CD4-positive, CD25-positive, alpha-beta regulatory T cell (primary cell): ENCODE measurements at regions not wholly inside any gene's neighbourhood (a gene's known extent, or its start where the extent isn't known, plus 50 kb on each side); places are given as distances from the start of the nearest gene placed in this dataset.

Experiments
- ATAC-seq, 2 donors: fragments of 150-1000 bp; cut with Tn5 transposase; one replicate each; pipeline ENCODE4 v1.10.0; 2021; ENCODE audit warnings: low read depth in 2 of 2, moderate number of reproducible peaks in 2 of 2, moderate library complexity in 1 of 2
- DNase-seq, 3 donors: peaks; one replicate each; pipeline versions ENCODE4 v3.0.0 to v3.0.0-alpha.2; 2012 to 2022; ENCODE audit warnings: mixed read lengths in 1 of 3
- H3K27ac ChIP-seq: one replicate; pipeline ENCODE4 v1.7.0; 2013; ENCODE audit warnings: mild to moderate bottlenecking, low read length; ENCODE audit not compliant: insufficient read depth, poor library complexity, severe bottlenecking
- H3K27me3 ChIP-seq: one replicate; pipeline ENCODE4 v1.7.0; 2013; ENCODE audit warnings: low read length; ENCODE audit not compliant: control insufficient read depth, insufficient read depth
- H3K36me3 ChIP-seq: one replicate; pipeline ENCODE4 v1.7.0; 2013; ENCODE audit warnings: mild to moderate bottlenecking, low read length, moderate library complexity; ENCODE audit not compliant: control insufficient read depth, insufficient read depth
- H3K4me1 ChIP-seq: 2 replicates; pipeline ENCODE4 v1.7.0; 2013; ENCODE audit warnings: mild to moderate bottlenecking, low read length; ENCODE audit not compliant: insufficient read depth, control insufficient read depth, poor library complexity, severe bottlenecking
- H3K4me3 ChIP-seq: one replicate; pipeline ENCODE4 v1.7.0; 2013; ENCODE audit warnings: low read depth, mild to moderate bottlenecking, low read length, moderate library complexity
- H3K9me3 ChIP-seq, 2 experiments: 1 replicate in 1 of 2; 2 replicates in 1 of 2; pipeline ENCODE4 v1.7.0; 2013; ENCODE audit warnings: low read length in 2 of 2, mild to moderate bottlenecking in 1 of 2, moderate library complexity in 1 of 2; ENCODE audit not compliant: control insufficient read depth in 2 of 2
- H3K27ac Mint-ChIP-seq, 3 donors: one replicate each; pipeline ENCODE4 v1.8.0; 2020 to 2022; ENCODE audit warnings: mild to moderate bottlenecking in 3 of 3, mixed read lengths in 3 of 3, moderate library complexity in 2 of 3
- H3K27me3 Mint-ChIP-seq: one replicate; pipeline ENCODE4 v1.8.0; 2022; ENCODE audit warnings: mild to moderate bottlenecking, mixed read lengths
- H3K36me3 Mint-ChIP-seq: one replicate; pipeline ENCODE4 v1.8.0; 2020; ENCODE audit warnings: mixed read lengths
- H3K4me1 Mint-ChIP-seq, 4 donors: one replicate each; pipeline ENCODE4 v1.8.0; 2020 to 2022; ENCODE audit warnings: mixed read lengths in 4 of 4, mild to moderate bottlenecking in 1 of 4
- H3K4me3 Mint-ChIP-seq, 4 donors: one replicate each; pipeline ENCODE4 v1.8.0; 2020 to 2022; ENCODE audit warnings: mild to moderate bottlenecking in 4 of 4, mixed read lengths in 4 of 4, moderate library complexity in 3 of 4
- H3K9me3 Mint-ChIP-seq, 7 donors: one replicate each; pipeline ENCODE4 v1.8.0; 2020 to 2022; ENCODE audit warnings: mixed read lengths in 7 of 7, mild to moderate bottlenecking in 3 of 7, moderate library complexity in 2 of 7

GRCh38 chr6:168884050-168884645, 369.5 kb downstream of the THBS2 start:
- Histone ChIP-seq H3K36me3 (no peaks in the 10 kb centered on the region), H3K4me1 (no peaks in the 10 kb centered on the region), H3K4me3 (peak overlapping the region; percentile 78), H3K27ac (peak overlapping the region; percentile 53), H3K9me3 (no peaks in the 10 kb centered on the region), H3K27me3 (no peaks in the 10 kb centered on the region)
- H3K9me3 Mint-ChIP-seq, result peaks cover 0 to 2% (median 0%) of the 10 kb centered on the region in 7 donors
- DNase-seq, result peak in 1 of 3 donors; percentile 75
- ATAC-seq, result peak; percentile 63 to 74
- peak overlapping the region; percentile 86 to 91 (median 90) for H3K4me3 Mint-ChIP-seq
- peak overlapping the region; percentile 91 to 98 (median 94) for H3K27ac Mint-ChIP-seq
- H3K4me1 Mint-ChIP-seq, result peaks cover 5 to 13% (median 8%) of the 10 kb centered on the region in 4 donors
- H3K36me3 Mint-ChIP-seq, result no peaks in the 10 kb centered on the region
- H3K27me3 Mint-ChIP-seq, result no peaks in the 10 kb centered on the region

GRCh38 chr6:168883410-168884049, 370.1 kb downstream of the THBS2 start:
- H3K27ac Mint-ChIP-seq, result peak overlapping the region; percentile 91 to 98 (median 94)
- no peaks in the 10 kb centered on the region for H3K4me1 ChIP-seq

GRCh38 chr6:168880271-168880670, 373.4 kb downstream of the THBS2 start:
- no peak for DNase-seq
- H3K36me3 Mint-ChIP-seq, result no peaks in the 10 kb centered on the region
- peaks cover 5 to 13% (median 8%) of the 10 kb centered on the region in 4 donors for H3K4me1 Mint-ChIP-seq
- Histone ChIP-seq H3K36me3 (no peaks in the 10 kb centered on the region), H3K27me3 (no peaks in the 10 kb centered on the region), H3K4me3 (no peak overlapping the region), H3K27ac (no peak overlapping the region), H3K4me1 (no peaks in the 10 kb centered on the region), H3K9me3 (no peaks in the 10 kb centered on the region)
- no peak overlapping the region for H3K27ac Mint-ChIP-seq
- peaks cover 0 to 2% (median 0%) of the 10 kb centered on the region in 7 donors for H3K9me3 Mint-ChIP-seq
- ATAC-seq, result no peak
- no peaks in the 10 kb centered on the region for H3K27me3 Mint-ChIP-seq
- no peak overlapping the region for H3K4me3 Mint-ChIP-seq

More at GRCh38 chr6:168883410-168884049, 370.1 kb downstream of the THBS2 start:
- Mint-ChIP-seq H3K4me1 (peaks cover 5 to 13% (median 8%) of the 10 kb centered on the region in 4 donors), H3K9me3 (peaks cover 0 to 2% (median 0%) of the 10 kb centered on the region in 7 donors), H3K36me3 (no peaks in the 10 kb centered on the region), H3K4me3 (peak overlapping the region in 3 of 4 donors; percentile 90 to 91 (median 90)), H3K27me3 (no peaks in the 10 kb centered on the region)
- no peak for ATAC-seq
- no peaks in the 10 kb centered on the region for H3K36me3 ChIP-seq
- no peak for DNase-seq
- H3K27ac ChIP-seq, result no peak overlapping the region
- H3K27me3 ChIP-seq, result no peaks in the 10 kb centered on the region
- no peaks in the 10 kb centered on the region for H3K9me3 ChIP-seq
- H3K4me3 ChIP-seq, result no peak overlapping the region

DNA sequence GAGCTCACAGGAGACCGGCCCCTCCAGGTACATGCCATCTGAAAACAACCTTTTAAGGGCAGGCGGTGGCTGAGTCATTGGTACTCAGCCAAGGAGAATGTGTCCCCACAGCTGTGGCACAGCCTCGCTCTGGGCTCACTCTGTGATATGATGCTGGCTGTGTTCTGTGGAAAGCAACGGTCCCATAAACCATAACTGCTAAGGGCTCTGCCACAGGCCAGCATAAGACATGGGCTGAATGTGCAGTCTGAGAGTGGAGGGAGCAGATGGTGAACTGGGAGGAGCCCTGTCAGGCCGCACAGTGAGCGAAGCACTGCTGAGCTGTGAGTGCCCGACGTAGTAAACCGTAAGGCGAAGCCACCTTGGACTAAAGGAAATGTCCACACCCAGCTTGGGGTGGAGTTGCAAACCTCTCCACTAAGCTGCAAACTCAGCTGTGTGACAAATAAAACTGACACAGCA, 375.8 kb downstream of the THBS2 start:
- H3K9me3 ChIP-seq, result no peaks in the 10 kb centered on the region
- no peaks in the 10 kb centered on the region for H3K36me3 Mint-ChIP-seq

DNA sequence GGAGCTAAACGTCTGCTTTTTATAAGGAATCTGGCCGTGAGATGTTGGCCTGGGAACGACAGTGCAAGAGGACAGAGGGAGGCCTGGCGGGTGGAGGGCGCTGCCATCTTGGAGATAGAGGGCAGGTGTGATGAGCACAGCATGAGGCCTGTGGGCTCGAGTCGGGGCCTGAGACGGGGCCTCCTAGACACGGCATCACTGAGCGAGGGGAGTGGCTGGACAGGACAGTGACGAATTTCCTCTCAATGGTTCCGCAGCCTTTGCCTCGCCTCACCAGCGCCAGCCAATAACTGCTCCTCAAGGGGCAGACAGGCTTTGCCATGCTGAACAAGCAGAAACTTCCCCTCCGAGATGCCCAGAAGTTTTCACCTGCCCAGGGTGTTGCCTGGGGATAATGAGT, 376.7 kb downstream of the THBS2 start:
- H3K36me3 Mint-ChIP-seq, result no peaks in the 10 kb centered on the region
- H3K27ac ChIP-seq, result no peak overlapping the region

More for the DNA sequence above, 375.8 kb downstream of the THBS2 start:
- ATAC-seq (no peak), DNase-seq (no peak)
- no peaks in the 10 kb centered on the region for H3K4me1 ChIP-seq
- H3K36me3 ChIP-seq, result no peaks in the 10 kb centered on the region
- H3K4me1 Mint-ChIP-seq, result peaks cover 0 to under 1% (median under 1%) of the 10 kb centered on the region in 4 donors
- no peak overlapping the region for H3K27ac ChIP-seq
- H3K4me3 Mint-ChIP-seq, result no peak overlapping the region
- no peaks in the 10 kb centered on the region for H3K27me3 ChIP-seq
- no peak overlapping the region for H3K4me3 ChIP-seq
- peaks cover 0 to 2% (median 0%) of the 10 kb centered on the region in 7 donors for H3K9me3 Mint-ChIP-seq
- no peak overlapping the region for H3K27ac Mint-ChIP-seq
- no peaks in the 10 kb centered on the region for H3K27me3 Mint-ChIP-seq

DNA sequence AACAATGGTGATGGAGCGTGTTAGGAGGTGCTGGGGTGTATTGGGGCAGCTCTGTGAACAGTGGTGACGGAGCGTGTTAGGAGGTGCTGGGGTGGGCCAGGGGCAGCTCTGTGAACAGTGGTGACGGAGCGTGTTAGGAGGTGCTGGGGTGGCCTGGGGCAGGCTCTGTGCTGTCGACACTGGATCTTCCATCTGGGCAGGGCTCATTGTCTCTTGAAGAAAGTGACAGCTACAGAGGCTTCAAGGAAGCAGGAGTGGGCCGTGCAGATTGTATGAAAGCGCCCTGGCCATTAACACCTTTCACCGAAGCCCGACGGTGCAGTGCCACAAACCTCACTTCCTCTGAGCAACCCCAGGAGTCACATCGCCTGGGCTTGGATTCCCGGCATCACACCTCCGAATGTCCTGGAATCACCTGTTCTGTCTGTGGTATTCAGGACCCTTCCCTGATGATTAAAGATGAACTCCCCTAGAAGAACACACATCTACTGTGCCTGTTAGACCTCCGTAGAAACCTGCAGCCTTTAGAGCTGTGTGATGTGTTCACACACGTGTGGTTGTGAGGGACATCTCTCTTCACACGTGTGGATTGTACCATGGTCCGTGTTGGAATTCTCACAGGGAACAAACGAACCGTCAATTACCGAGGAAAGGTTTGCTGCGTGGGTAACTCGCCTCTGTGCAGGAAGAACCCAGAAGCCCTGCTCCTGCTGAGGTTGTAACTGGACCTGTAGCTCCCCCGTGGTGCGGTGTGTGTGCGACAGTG, 377.7 kb downstream of the THBS2 start:
- no peaks in the 10 kb centered on the region for H3K27me3 Mint-ChIP-seq
- H3K9me3 Mint-ChIP-seq, result no peaks in the 10 kb centered on the region
- H3K9me3 ChIP-seq, result no peaks in the 10 kb centered on the region
- DNase-seq, result no peak
- no peaks in the 10 kb centered on the region for H3K36me3 ChIP-seq
- no peak overlapping the region for H3K4me3 ChIP-seq
- no peak overlapping the region for H3K4me3 Mint-ChIP-seq
- no peaks in the 10 kb centered on the region for H3K27me3 ChIP-seq
- H3K4me1 ChIP-seq, result no peaks in the 10 kb centered on the region
- no peak for ATAC-seq
- no peak overlapping the region for H3K27ac Mint-ChIP-seq
- H3K27ac ChIP-seq, result no peak overlapping the region
- no peaks in the 10 kb centered on the region for H3K36me3 Mint-ChIP-seq
- H3K4me1 Mint-ChIP-seq, result no peaks in the 10 kb centered on the region

More for the DNA sequence above, 376.7 kb downstream of the THBS2 start:
- Histone ChIP-seq H3K9me3 (no peaks in the 10 kb centered on the region), H3K36me3 (no peaks in the 10 kb centered on the region), H3K4me1 (no peaks in the 10 kb centered on the region), H3K27me3 (no peaks in the 10 kb centered on the region), H3K4me3 (no peak overlapping the region)
- H3K4me1 Mint-ChIP-seq, result no peaks in the 10 kb centered on the region
- no peak for ATAC-seq
- H3K9me3 Mint-ChIP-seq, result peaks cover 0 to 2% (median 0%) of the 10 kb centered on the region in 7 donors
- no peak for DNase-seq
- H3K4me3 Mint-ChIP-seq, result no peak overlapping the region
- H3K27me3 Mint-ChIP-seq, result no peaks in the 10 kb centered on the region
- no peak overlapping the region for H3K27ac Mint-ChIP-seq

DNA sequence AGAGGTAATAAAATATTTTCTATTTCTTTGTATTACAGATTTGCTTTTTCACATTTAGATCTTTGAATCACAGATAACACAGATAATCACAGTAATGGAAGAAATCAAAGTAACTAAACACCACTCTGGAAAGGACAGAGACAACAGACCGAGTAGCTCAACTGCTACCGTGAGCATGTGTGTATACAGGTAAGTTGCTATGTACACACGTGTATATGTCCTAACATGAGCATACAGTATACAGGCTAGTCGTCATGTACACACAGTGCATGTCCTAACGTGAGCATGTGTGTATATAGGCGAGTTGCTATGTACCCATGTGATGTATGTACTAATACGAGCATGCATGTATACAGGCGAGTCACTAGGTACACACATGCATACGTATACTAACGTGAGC, 379.0 kb downstream of the THBS2 start:
- DNase-seq (no peak), ATAC-seq (no peak)
- Histone ChIP-seq H3K9me3 (no peaks in the 10 kb centered on the region), H3K27ac (no peak overlapping the region), H3K36me3 (no peaks in the 10 kb centered on the region), H3K4me1 (no peaks in the 10 kb centered on the region), H3K27me3 (no peaks in the 10 kb centered on the region), H3K4me3 (no peak overlapping the region)
- Mint-ChIP-seq H3K27me3 (no peaks in the 10 kb centered on the region), H3K4me3 (no peak overlapping the region), H3K4me1 (no peaks in the 10 kb centered on the region), H3K36me3 (no peaks in the 10 kb centered on the region), H3K9me3 (no peaks in the 10 kb centered on the region), H3K27ac (no peak overlapping the region)
